H1 (cell line): ENCODE measurements at regions not wholly inside any gene's neighbourhood (a gene's known extent, or its start where the extent isn't known, plus 50 kb on each side); places are given as distances from the start of the nearest gene placed in this dataset.

Experiments
- CTCF ChIA-PET: fragments of 300-600 bp; sonication (Branson Sonifier 250); formaldehyde crosslinking; loops from one replicate; lab custom pipeline; 2021; ENCODE audit not compliant: partially characterized antibody; lab: Charles Lee
- POLR2A ChIA-PET: fragments of 300-600 bp; sonication (Branson Sonifier 250); formaldehyde crosslinking; loops from one replicate; lab custom pipeline; 2021; ENCODE audit warnings: inconsistent platforms; ENCODE audit not compliant: partially characterized antibody; lab: Charles Lee
- DNase-seq, 2 experiments: peaks; one replicate each; pipeline versions ENCODE4 v3.0.0 to v3.0.0-alpha.2; 2010 to 2022; ENCODE audit warnings: low spot score in 2 of 2, low read depth in 1 of 2, mixed read lengths in 1 of 2
- FAIRE-seq: peaks from 2 replicates; lab custom pipeline; 2011; peaks lifted over from hg19 to GRCh38; lab: Jason Lieb, UNC
- H2AFZ ChIP-seq: 2 replicates; pipeline ENCODE4 v1.8.1; 2012; ENCODE audit warnings: low read length, inconsistent platforms
- H2AK5ac ChIP-seq: 2 replicates; pipeline ENCODE4 v1.6.1; 2013; ENCODE audit warnings: low read depth, low read length
- H2BK120ac ChIP-seq: replicated peaks from 2 replicates; pipeline ENCODE3; 2013; ENCODE audit warnings: low read depth, low read length, inconsistent platforms
- H2BK12ac ChIP-seq: 2 replicates; pipeline ENCODE4 v1.6.1; 2013; ENCODE audit warnings: low read depth, low read length
- H2BK15ac ChIP-seq: 2 replicates; pipeline ENCODE4 v1.6.1; 2013; ENCODE audit warnings: low read length
- H2BK20ac ChIP-seq: 2 replicates; pipeline ENCODE4 v1.6.1; 2013; ENCODE audit warnings: low read length
- H2BK5ac ChIP-seq: 2 replicates; pipeline ENCODE4 v1.6.1; 2013; ENCODE audit warnings: low read depth, low read length
- H3K14ac ChIP-seq: 2 replicates; pipeline ENCODE4 v1.6.1; 2013; ENCODE audit warnings: inconsistent platforms; ENCODE audit not compliant: insufficient read length
- H3K18ac ChIP-seq: 2 replicates; pipeline ENCODE4 v1.6.1; 2013; ENCODE audit warnings: low read length; ENCODE audit errors: extremely low read depth
- H3K23ac ChIP-seq: 2 replicates; pipeline ENCODE4 v1.6.1; 2013; ENCODE audit warnings: inconsistent platforms; ENCODE audit not compliant: insufficient read length
- H3K23me2 ChIP-seq: 2 replicates; pipeline ENCODE4 v1.6.1; 2013; ENCODE audit warnings: low read depth, low read length
- H3K27ac ChIP-seq: 2 replicates; pipeline ENCODE4 v1.6.1; 2011; ENCODE audit warnings: low read depth, low read length, inconsistent platforms
- H3K27me3 ChIP-seq, 4 experiments: replicated peaks in 1 of 4; 1 replicate in 1 of 4; 2 replicates in 3 of 4; pipeline versions ENCODE4 v1.6.1 to v1.8.1; 2011 to 2013; ENCODE audit warnings: low read length in 3 of 4, mild to moderate bottlenecking in 3 of 4, inconsistent platforms in 2 of 4, mixed read lengths in 2 of 4, moderate library complexity in 1 of 4; ENCODE audit not compliant: control insufficient read depth in 3 of 4, insufficient read depth in 3 of 4; ENCODE audit errors: extremely low read depth in 1 of 4
- H3K36me3 ChIP-seq, 4 experiments: 2 replicates each; pipeline versions ENCODE4 v1.6.1 to v1.8.1; 2011 to 2013; ENCODE audit warnings: mild to moderate bottlenecking in 4 of 4, low read length in 3 of 4, moderate library complexity in 2 of 4, control low read depth in 1 of 4, inconsistent platforms in 1 of 4; ENCODE audit not compliant: insufficient read depth in 4 of 4, control insufficient read depth in 2 of 4
- H3K4ac ChIP-seq: replicated peaks from 2 replicates; pipeline ENCODE3; 2013; ENCODE audit warnings: low read length, low read depth, mixed read lengths, inconsistent platforms; ENCODE audit not compliant: insufficient read length
- H3K4me1 ChIP-seq, 4 experiments: replicated peaks in 1 of 4; 1 replicate in 1 of 4; 2 replicates in 3 of 4; pipeline versions ENCODE4 v1.6.1 to v1.8.1; 2011 to 2013; ENCODE audit warnings: low read length in 3 of 4, inconsistent platforms in 2 of 4, mixed read lengths in 1 of 4; ENCODE audit not compliant: insufficient read depth in 4 of 4, control insufficient read depth in 3 of 4
- H3K4me2 ChIP-seq, 2 experiments: 2 replicates each; pipeline versions ENCODE4 v1.6.1 to v1.8.1; 2011 to 2013; ENCODE audit warnings: low read depth in 2 of 2, low read length in 2 of 2, control low read depth in 1 of 2, inconsistent platforms in 1 of 2, mild to moderate bottlenecking in 1 of 2; ENCODE audit not compliant: insufficient read depth in 1 of 2
- H3K4me3 ChIP-seq, 4 experiments: fragments of 200-600, 300-600 bp in 1 of 4; sonication (generic), shearing (Covaris generic), sonication (Bioruptor Twin) in 1 of 4; 2 replicates each; pipeline versions ENCODE4 v1.5.1 to v1.8.1; 2011 to 2016; ENCODE audit warnings: low read length in 4 of 4, low read depth in 3 of 4, control low read depth in 2 of 4, inconsistent platforms in 2 of 4, mild to moderate bottlenecking in 2 of 4, mixed read lengths in 1 of 4, moderate library complexity in 1 of 4; ENCODE audit not compliant: insufficient read depth in 2 of 4; ENCODE audit errors: extremely low read depth in 1 of 4
- H3K56ac ChIP-seq: replicated peaks from 2 replicates; pipeline ENCODE3; 2013; ENCODE audit warnings: low read depth, mild to moderate bottlenecking, mixed read lengths, low read length, inconsistent platforms; ENCODE audit not compliant: insufficient read length
- H3K79me1 ChIP-seq: 2 replicates; pipeline ENCODE4 v1.6.1; 2013; ENCODE audit warnings: low read depth, low read length, control low read depth
- H3K79me2 ChIP-seq, 2 experiments: 2 replicates each; pipeline versions ENCODE4 v1.6.1 to v1.8.1; 2012 to 2013; ENCODE audit warnings: low read length in 2 of 2, mild to moderate bottlenecking in 2 of 2, inconsistent platforms in 1 of 2; ENCODE audit not compliant: insufficient read depth in 2 of 2, control insufficient read depth in 1 of 2
- H3K9ac ChIP-seq, 4 experiments: replicated peaks in 1 of 4; 1 replicate in 1 of 4; 2 replicates in 3 of 4; pipeline versions ENCODE4 v1.6.1 to v1.8.1; 2011 to 2013; ENCODE audit warnings: low read depth in 3 of 4, low read length in 3 of 4, control low read depth in 2 of 4, mild to moderate bottlenecking in 2 of 4, moderate library complexity in 2 of 4, inconsistent platforms in 1 of 4; ENCODE audit errors: extremely low read depth in 1 of 4
- H3K9me3 ChIP-seq, 2 experiments: 2 replicates each; pipeline versions ENCODE4 v1.6.1 to v1.8.1; 2012 to 2013; ENCODE audit warnings: mild to moderate bottlenecking in 2 of 2, moderate library complexity in 2 of 2, control low read depth in 1 of 2, inconsistent platforms in 1 of 2, low read depth in 1 of 2, low read length in 1 of 2, mixed read lengths in 1 of 2; ENCODE audit not compliant: insufficient read depth in 2 of 2
- H4K20me1 ChIP-seq, 2 experiments: replicated peaks in 1 of 2; 2 replicates each; pipeline versions ENCODE3 to v1.8.1; 2011 to 2013; ENCODE audit warnings: inconsistent platforms in 2 of 2, low read length in 2 of 2, mild to moderate bottlenecking in 1 of 2; ENCODE audit not compliant: insufficient read depth in 2 of 2, control insufficient read depth in 1 of 2
- H4K5ac ChIP-seq: 2 replicates; pipeline ENCODE4 v1.6.1; 2013; ENCODE audit warnings: low read length, low read depth, mixed read lengths, inconsistent platforms; ENCODE audit not compliant: insufficient read length
- H4K8ac ChIP-seq: 2 replicates; pipeline ENCODE4 v1.8.0; 2013; ENCODE audit warnings: mild to moderate bottlenecking, moderate library complexity, low read length, inconsistent platforms; ENCODE audit not compliant: insufficient read depth; ENCODE audit errors: extremely low read depth
- H4K91ac ChIP-seq: replicated peaks from 2 replicates; pipeline ENCODE3; 2013; ENCODE audit warnings: low read length, mixed read lengths, inconsistent platforms; ENCODE audit not compliant: insufficient read length
- CHD1 ChIP-seq: IDR thresholded peaks from 2 replicates; pipeline ENCODE4 v1.6.1; 2012; ENCODE audit warnings: low read depth, low read length, improper control_type of control experiment
- EP300 ChIP-seq, 2 experiments: IDR thresholded peaks; 1 replicate in 1 of 2; 2 replicates in 1 of 2; pipeline ENCODE4 v1.6.1; 2011 to 2012; ENCODE audit warnings: low read depth in 2 of 2, low read length in 2 of 2, mild to moderate bottlenecking in 2 of 2, borderline replicate concordance in 1 of 2, inconsistent platforms in 1 of 2, moderate library complexity in 1 of 2
- EZH2 ChIP-seq: fragments of 200-600 bp; sonication (generic); IDR thresholded peaks from 2 replicates; pipeline ENCODE4 v1.7.1; 2012; ENCODE audit warnings: low read depth, mild to moderate bottlenecking, moderate library complexity, low read length, inconsistent platforms; ENCODE audit not compliant: severe bottlenecking
- FOSL1 ChIP-seq: IDR thresholded peaks from 2 replicates; pipeline ENCODE4 v1.6.1; 2011; ENCODE audit warnings: mild to moderate bottlenecking, low read depth, low read length, moderate library complexity; ENCODE audit not compliant: insufficient read depth
- JUND ChIP-seq: IDR thresholded peaks from 2 replicates; pipeline ENCODE4 v1.6.1; 2011; ENCODE audit warnings: mild to moderate bottlenecking, improper control_type of control experiment, low read length
- KDM1A ChIP-seq: fragments of 200-600, 300-600 bp; sonication (generic); IDR thresholded peaks from 2 replicates; pipeline ENCODE4 v1.7.1; 2016; ENCODE audit warnings: mild to moderate bottlenecking, low read length, borderline replicate concordance
- NRF1 ChIP-seq: IDR thresholded peaks from 2 replicates; pipeline ENCODE4 v1.6.1; 2011; ENCODE audit warnings: mild to moderate bottlenecking, low read depth, low read length, improper control_type of control experiment
- POLR2AphosphoS5 ChIP-seq: IDR thresholded peaks from 2 replicates; pipeline ENCODE4 v1.6.1; 2011; ENCODE audit warnings: low read depth, low read length
- RNF2 ChIP-seq: fragments of 200-900, 300-1000 bp; sonication (generic); IDR thresholded peaks from 2 replicates; pipeline ENCODE4 v1.7.1; 2016; ENCODE audit warnings: borderline replicate concordance, low read depth, mild to moderate bottlenecking, antibody characterized with exemption, low read length; ENCODE audit not compliant: poor library complexity, severe bottlenecking; ENCODE audit errors: missing control alignments
- SIRT6 ChIP-seq: IDR thresholded peaks from one replicate; pipeline ENCODE4 v1.7.1; 2012; ENCODE audit warnings: low read length, inconsistent platforms
- SP4 ChIP-seq: IDR thresholded peaks from 2 replicates; pipeline ENCODE4 v1.6.1; 2012; ENCODE audit warnings: low read length, inconsistent platforms
- TAF7 ChIP-seq: optimal IDR thresholded peaks from 2 replicates; pipeline ENCODE3; 2011; ENCODE audit warnings: low read depth, mild to moderate bottlenecking, inconsistent platforms, low read length, moderate library complexity, borderline replicate concordance
- TCF12 ChIP-seq: IDR thresholded peaks from 2 replicates; pipeline ENCODE4 v1.6.1; 2011; ENCODE audit warnings: low read depth, mild to moderate bottlenecking, low read length
- WGBS, 2 experiments: shearing (Covaris generic) in 1 of 2; methylation state at CpG; one replicate each; pipeline versions ENCODE4 v1.1.6 to v1.1.7; 2013 to 2015; ENCODE audit warnings: low lambda C conversion rate in 2 of 2, mixed read lengths in 2 of 2, inconsistent platforms in 1 of 2, low coverage in 1 of 2, missing lambda C conversion rate in 1 of 2; ENCODE audit not compliant: insufficient replicate concordance in 2 of 2, insufficient coverage in 1 of 2, insufficient read length in 1 of 2; ENCODE audit errors: extremely low coverage in 1 of 2, missing lambda C conversion rate in 1 of 2; 5-methylcytosine and 5-hydroxymethylcytosine counted together

DNA sequence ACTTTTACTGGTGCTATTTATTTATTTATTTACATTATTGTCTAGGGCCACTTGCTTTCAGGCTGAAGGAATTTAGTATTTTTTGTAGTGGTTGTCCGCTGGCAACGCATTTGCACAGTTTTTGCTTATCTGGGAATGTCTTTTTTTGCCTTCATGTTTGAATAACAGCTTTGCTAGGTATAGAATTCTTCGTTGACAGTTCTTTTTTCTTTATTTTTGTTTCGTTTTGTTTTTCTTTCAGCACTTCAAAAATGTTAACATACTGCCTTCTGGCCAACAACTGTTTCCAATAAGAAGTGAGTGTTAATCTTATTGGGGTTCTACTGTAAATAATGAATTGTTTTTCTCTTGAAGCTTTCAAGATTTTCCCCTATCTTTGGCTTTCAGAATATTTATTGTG is 252.7 kb upstream of the TARS1 start:
- H3K27ac ChIP-seq, result no peak overlapping the region
- no peak overlapping the region for H2BK5ac ChIP-seq
- no peak overlapping the region for H3K23ac ChIP-seq
- H2BK15ac ChIP-seq, result no peak overlapping the region
- CTCF ChIA-PET, result interaction anchor here (0.8 kb wide), 2 partner anchors 9 to 22 kb away, joined by 3 read pairs; no protein-coding TSS in a partner anchor
- no peak overlapping the region for H4K8ac ChIP-seq
- POLR2A ChIA-PET, result no interaction called here
- no peaks in the 10 kb centered on the region for H3K27me3 ChIP-seq
- H4K91ac ChIP-seq, result no peak overlapping the region
- H2BK20ac ChIP-seq, result no peak overlapping the region
- no peak overlapping the region for H3K14ac ChIP-seq
- H3K4me2 ChIP-seq, result no peak overlapping the region
- FAIRE-seq (no peak), DNase-seq (no peak)
- 83% methylated on average over 4 of the region's 4 CpGs; no CpG with 5 or more reads in 1 of the 2 experiments for WGBS, 2 experiments
- H4K5ac ChIP-seq, result no peak overlapping the region
- H3K4ac ChIP-seq, result no peak overlapping the region
- H2AFZ ChIP-seq, result no peak overlapping the region
- H2AK5ac ChIP-seq, result no peak overlapping the region
- H3K4me3 ChIP-seq, result no peak overlapping the region
- H3K4me1 ChIP-seq, result no peaks in the 10 kb centered on the region; a peak in 1 of 7 replicates
- TF ChIP-seq EP300 (IDR thresholded peaks at IDR 0.05; ENCODE audit: borderline replicate concordance in 1 of 2, low read depth in 2 of 2, low read length in 2 of 2) (no peak), FOSL1 (no peak), TAF7 (no peak), TCF12 (no peak), EZH2 (no peak), NRF1 (no peak), RNF2 (no peak), KDM1A (no peak), SP4 (no peak), SIRT6 (no peak), JUND (no peak), CHD1 (no peak), POLR2AphosphoS5 (no peak)
- TF ChIP-seq, all 59 proteins: peak for 0
- Histone ChIP-seq H2BK120ac (no peak overlapping the region), H3K36me3 (no peaks in the 10 kb centered on the region), H3K56ac (no peak overlapping the region), H2BK12ac (no peak overlapping the region), H4K20me1 (no peaks in the 10 kb centered on the region), H3K18ac (no peak overlapping the region), H3K9me3 (no peaks in the 10 kb centered on the region), H3K9ac (no peak overlapping the region), H3K79me2 (no peaks in the 10 kb centered on the region), H3K79me1 (no peaks in the 10 kb centered on the region), H3K23me2 (no peaks in the 10 kb centered on the region)
